ENCODE measurements at regions not wholly inside any gene's neighbourhood (a gene's known extent, or its start where the extent isn't known, plus 50 kb on each side); places are given as distances from the start of the nearest gene placed in this dataset.
"Not testable (repeated sequence)": the region's sequence is repeated elsewhere in the genome, so short reads cannot be mapped to it uniquely, and the experiment has no call there.

DNA sequence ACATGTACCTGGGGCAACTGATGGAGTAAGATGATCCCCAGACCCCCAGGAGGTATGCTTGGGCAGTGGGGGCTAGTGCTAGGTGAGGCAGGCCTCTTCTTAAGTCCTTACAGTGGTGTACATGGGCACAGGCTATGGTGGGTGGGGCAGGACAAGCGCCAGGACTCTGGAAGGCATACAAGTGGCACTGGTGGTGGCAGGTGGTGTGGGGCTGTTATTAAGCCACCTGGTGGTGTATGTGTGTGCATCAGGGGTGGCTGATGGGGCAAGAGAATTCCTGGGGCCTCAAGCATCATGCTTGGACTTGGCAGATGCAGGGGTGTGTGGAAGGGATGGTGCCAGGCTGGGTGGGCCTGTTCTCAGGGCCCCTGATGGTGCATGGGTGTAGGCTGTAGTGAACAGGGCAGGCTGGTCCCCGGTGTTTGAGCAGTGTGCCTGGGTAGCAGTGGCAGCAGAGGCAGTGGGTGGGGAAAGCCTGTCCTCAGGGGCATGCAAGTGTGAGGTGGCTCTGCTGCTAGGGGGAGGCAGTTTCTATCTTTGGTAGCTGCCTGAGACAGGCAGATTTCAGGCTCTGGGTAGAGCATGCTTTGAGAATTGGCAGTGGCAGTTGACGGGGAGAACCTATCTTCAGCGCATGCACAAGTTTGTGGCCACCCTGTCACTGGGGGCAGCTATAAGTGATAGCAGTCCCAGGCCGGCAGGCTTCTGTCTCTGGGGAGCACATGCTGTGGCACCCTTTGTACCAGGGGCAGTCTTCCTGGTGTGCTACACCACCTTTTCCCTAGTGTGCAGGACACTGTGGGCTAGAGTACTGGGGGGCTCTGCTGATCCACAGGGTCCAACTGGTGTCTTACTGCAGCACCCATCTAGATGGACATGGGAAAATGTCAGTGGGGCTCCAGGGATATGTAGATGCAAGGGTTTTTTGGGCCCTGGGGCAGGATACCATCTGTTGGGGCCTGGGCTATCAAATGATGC, 52.6 kb upstream of the ABCD2 start:
- in situ Hi-C loops (cut with MboI; ENCODE audit: low pct_unique_long_range_greater_than_20kb, low sequenced_read_pairs, unreplicated experiment): no loop called here
- DNase-seq (ENCODE audit: low spot score): no peak
- TF ChIP-seq, protein P1, sequence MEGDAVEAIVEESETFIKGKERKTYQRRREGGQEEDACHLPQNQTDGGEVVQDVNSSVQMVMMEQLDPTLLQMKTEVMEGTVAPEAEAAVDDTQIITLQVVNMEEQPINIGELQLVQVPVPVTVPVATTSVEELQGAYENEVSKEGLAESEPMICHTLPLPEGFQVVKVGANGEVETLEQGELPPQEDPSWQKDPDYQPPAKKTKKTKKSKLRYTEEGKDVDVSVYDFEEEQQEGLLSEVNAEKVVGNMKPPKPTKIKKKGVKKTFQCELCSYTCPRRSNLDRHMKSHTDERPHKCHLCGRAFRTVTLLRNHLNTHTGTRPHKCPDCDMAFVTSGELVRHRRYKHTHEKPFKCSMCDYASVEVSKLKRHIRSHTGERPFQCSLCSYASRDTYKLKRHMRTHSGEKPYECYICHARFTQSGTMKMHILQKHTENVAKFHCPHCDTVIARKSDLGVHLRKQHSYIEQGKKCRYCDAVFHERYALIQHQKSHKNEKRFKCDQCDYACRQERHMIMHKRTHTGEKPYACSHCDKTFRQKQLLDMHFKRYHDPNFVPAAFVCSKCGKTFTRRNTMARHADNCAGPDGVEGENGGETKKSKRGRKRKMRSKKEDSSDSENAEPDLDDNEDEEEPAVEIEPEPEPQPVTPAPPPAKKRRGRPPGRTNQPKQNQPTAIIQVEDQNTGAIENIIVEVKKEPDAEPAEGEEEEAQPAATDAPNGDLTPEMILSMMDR (IDR thresholded peaks at IDR 0.05; ENCODE audit: extremely low read depth, insufficient read depth, missing control alignments): no peak

DNA sequence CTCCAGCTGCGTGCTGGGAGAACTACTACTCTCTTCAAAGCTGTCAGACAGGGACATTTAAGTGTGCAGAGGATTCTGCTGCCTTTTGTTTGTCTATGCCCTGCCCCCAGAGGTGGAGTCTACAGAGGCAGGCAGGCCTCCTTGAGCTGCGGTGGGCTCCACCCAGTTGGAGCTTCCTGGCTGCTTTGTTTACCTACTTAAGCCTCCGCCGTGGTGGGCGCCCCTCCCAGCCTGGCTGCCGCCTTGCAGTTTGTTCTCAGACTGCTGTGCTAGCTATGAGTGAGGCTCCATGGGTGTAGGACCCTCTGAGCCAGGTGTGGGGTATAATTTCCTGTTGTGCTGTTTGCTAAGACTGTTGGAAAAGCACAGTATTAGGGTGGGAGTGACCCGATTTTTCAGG, 49.9 kb upstream of the ABCD2 start:
- in situ Hi-C loops (cut with MboI; ENCODE audit: low pct_unique_long_range_greater_than_20kb, low sequenced_read_pairs, unreplicated experiment): not testable (repeated sequence)

More for the DNA sequence above, 49.9 kb upstream of the ABCD2 start:
- DNase-seq (ENCODE audit: low spot score): not testable (repeated sequence)
